Astrocyte of the cerebellum (primary cell): ENCODE measurements at regions not wholly inside any gene's neighbourhood (a gene's known extent, or its start where the extent isn't known, plus 50 kb on each side); places are given as distances from the start of the nearest gene placed in this dataset.

Experiments used
- DNase-seq: peaks from one replicate; pipeline ENCODE4 v3.0.0-alpha.2; 2011; ENCODE audit warnings: low read depth
- H3K4me3 ChIP-seq: 2 replicates; pipeline ENCODE4 v1.5.1; 2011; ENCODE audit warnings: mild to moderate bottlenecking, low read depth, low read length, moderate library complexity
- CTCF ChIP-seq: IDR thresholded peaks from 2 replicates; pipeline ENCODE4 v1.5.1; 2012; ENCODE audit warnings: low read length, low read depth, moderate library complexity, mild to moderate bottlenecking; ENCODE audit errors: missing control alignments
- in situ Hi-C: cut with HindIII; loops from 2 replicates; pipeline ENCODE4 v1.10.0; 2017; ENCODE audit warnings: low sequenced_read_pairs

GRCh38 chr1:21362096-21362495, 71.8 kb upstream of the ECE1 start:
- no peak for TF ChIP-seq CTCF
- H3K4me3 ChIP-seq, result no peak overlapping the region
- DNase-seq, result no peak
- in situ Hi-C loops, result no loop called here

- H3K4me3 ChIP-seq, result no peak overlapping the region
- in situ Hi-C loops, result no loop called here
- DNase-seq, result no peak
- TF ChIP-seq CTCF, result no peak
Measured at GRCh38 chr1:21361506-21361905, 71.2 kb upstream of the ECE1 start.

GRCh38 chr1:21357161-21357560, 66.9 kb upstream of the ECE1 start:
- in situ Hi-C loops, result no loop called here
- no peak for DNase-seq
- TF ChIP-seq CTCF, result no peak
- no peak overlapping the region for H3K4me3 ChIP-seq

- no peak for DNase-seq
- in situ Hi-C loops, result no loop called here
- H3K4me3 ChIP-seq, result no peak overlapping the region
- TF ChIP-seq CTCF, result no peak
Measured at GRCh38 chr1:21355956-21356355, 65.7 kb upstream of the ECE1 start.

GRCh38 chr1:21352586-21352985, 62.3 kb upstream of the ECE1 start:
- in situ Hi-C loops, result no loop called here

GRCh38 chr1:21351901-21352300, 61.6 kb upstream of the ECE1 start:
- no peak for DNase-seq
- TF ChIP-seq CTCF, result no peak
- in situ Hi-C loops, result no loop called here
- H3K4me3 ChIP-seq, result no peak overlapping the region

More at GRCh38 chr1:21352586-21352985, 62.3 kb upstream of the ECE1 start:
- no peak overlapping the region for H3K4me3 ChIP-seq
- TF ChIP-seq CTCF, result no peak
- no peak for DNase-seq

GRCh38 chr1:21350202-21350885, 60.1 kb upstream of the ECE1 start:
- no peak for TF ChIP-seq CTCF

More at GRCh38 chr1:21350202-21350885, 60.1 kb upstream of the ECE1 start:
- DNase-seq, result no peak
- in situ Hi-C loops, result no loop called here
- no peak overlapping the region for H3K4me3 ChIP-seq
